Liver (tissue), 8 donors: ENCODE measurements at regions not wholly inside any gene's neighbourhood (a gene's known extent, or its start where the extent isn't known, plus 50 kb on each side); places are given as distances from the start of the nearest gene placed in this dataset.

ENCODE experiments used
- DNase-seq: peaks from one replicate; pipeline ENCODE4 v3.0.0-alpha.2; 2017; ENCODE audit warnings: low spot score
- H3K27ac ChIP-seq, 2 donors: one replicate each; pipeline ENCODE4 v1.7.0; 2013; ENCODE audit warnings: inconsistent platforms in 2 of 2, low read length in 2 of 2, control low read depth in 1 of 2, low read depth in 1 of 2, mild to moderate bottlenecking in 1 of 2
- H3K27me3 ChIP-seq, 4 donors: one replicate each; pipeline versions ENCODE4 v1.6.1 to v1.7.0; 2013; ENCODE audit warnings: low read length in 3 of 4, inconsistent platforms in 1 of 4, mild to moderate bottlenecking in 1 of 4, moderate library complexity in 1 of 4; ENCODE audit not compliant: control insufficient read depth in 4 of 4, insufficient read depth in 4 of 4
- H3K36me3 ChIP-seq, 4 donors: one replicate each; pipeline versions ENCODE4 v1.6.1 to v1.7.0; 2013; ENCODE audit warnings: low read length in 3 of 4, mild to moderate bottlenecking in 3 of 4, low read depth in 1 of 4, moderate library complexity in 1 of 4; ENCODE audit not compliant: control insufficient read depth in 4 of 4, insufficient read depth in 3 of 4
- H3K4me1 ChIP-seq, 4 donors: one replicate each; pipeline versions ENCODE4 v1.6.1 to v1.7.0; 2013; ENCODE audit warnings: low read length in 3 of 4, mild to moderate bottlenecking in 3 of 4, moderate library complexity in 1 of 4; ENCODE audit not compliant: control insufficient read depth in 4 of 4, insufficient read depth in 4 of 4
- H3K4me3 ChIP-seq, 3 donors: one replicate each; pipeline versions ENCODE4 v1.6.1 to v1.7.0; 2013; ENCODE audit warnings: low read length in 3 of 3, control low read depth in 1 of 3, low read depth in 1 of 3, mild to moderate bottlenecking in 1 of 3
- H3K9ac ChIP-seq, 2 donors: one replicate each; pipeline ENCODE4 v1.7.0; 2013; ENCODE audit warnings: low read length in 2 of 2, mild to moderate bottlenecking in 2 of 2, moderate library complexity in 2 of 2, control low read depth in 1 of 2, low read depth in 1 of 2
- H3K9me3 ChIP-seq, 4 donors: one replicate each; pipeline versions ENCODE4 v1.6.1 to v1.7.0; 2013; ENCODE audit warnings: low read length in 3 of 4; ENCODE audit not compliant: control insufficient read depth in 4 of 4
- EGR1 ChIP-seq, 2 donors: IDR thresholded peaks; 2 replicates each; pipeline ENCODE4 v1.6.1; 2016 to 2018; ENCODE audit warnings: antibody characterized with exemption in 2 of 2, low read depth in 2 of 2
- FOXA1 ChIP-seq: IDR thresholded peaks from 2 replicates; pipeline ENCODE4 v1.6.1; 2016; ENCODE audit warnings: antibody characterized with exemption
- GABPA ChIP-seq, 2 donors: IDR thresholded peaks in 1 of 2; conservative IDR thresholded peaks in 1 of 2; 2 replicates each; pipeline ENCODE4 v1.6.1; 2016; ENCODE audit warnings: antibody characterized with exemption in 2 of 2, mild to moderate bottlenecking in 1 of 2, moderate library complexity in 1 of 2
- RAD21 ChIP-seq, 2 donors: IDR thresholded peaks; 2 replicates each; pipeline ENCODE4 v1.6.1; 2016; ENCODE audit warnings: antibody characterized with exemption in 2 of 2, mild to moderate bottlenecking in 2 of 2
- RXRA ChIP-seq, 2 donors: IDR thresholded peaks; 2 replicates each; pipeline ENCODE4 v1.6.1; 2017 to 2018; ENCODE audit warnings: antibody characterized with exemption in 2 of 2, mild to moderate bottlenecking in 1 of 2
- SP1 ChIP-seq: IDR thresholded peaks from 2 replicates; pipeline ENCODE4 v1.6.1; 2018; ENCODE audit warnings: antibody characterized with exemption, mild to moderate bottlenecking
- WGBS: extraction: QIAGEN DNeasy Blood & Tissue Kit; methylation state at CpG from one replicate; pipeline ENCODE4 v1.1.7; 2013; 5-methylcytosine and 5-hydroxymethylcytosine counted together
- TF ChIP-seq, protein P1 (sequence below): fragments of 150-350 bp; IDR thresholded peaks from 2 replicates; pipeline ENCODE4 v1.5.1; 2017; ENCODE audit warnings: improper control_type of control experiment, low read depth, low read length; ENCODE audit not compliant: missing input control
- TF ChIP-seq, protein P2 (sequence below): IDR thresholded peaks from 2 replicates; pipeline ENCODE4 v1.6.1; 2016; ENCODE audit warnings: antibody characterized with exemption
- TF ChIP-seq, protein P3 (sequence below): IDR thresholded peaks from 2 replicates; pipeline ENCODE4 v1.6.1; 2016; ENCODE audit warnings: antibody characterized with exemption, mild to moderate bottlenecking
- TF ChIP-seq, protein P4 (sequence below): IDR thresholded peaks from 2 replicates; pipeline ENCODE4 v1.6.1; 2016; ENCODE audit warnings: antibody characterized with exemption
- donor health status: healthy.
- donor health status: healthy.
- donor health status: healthy.
- donor health status: healthy.
- donor health status: healthy.

DNA sequence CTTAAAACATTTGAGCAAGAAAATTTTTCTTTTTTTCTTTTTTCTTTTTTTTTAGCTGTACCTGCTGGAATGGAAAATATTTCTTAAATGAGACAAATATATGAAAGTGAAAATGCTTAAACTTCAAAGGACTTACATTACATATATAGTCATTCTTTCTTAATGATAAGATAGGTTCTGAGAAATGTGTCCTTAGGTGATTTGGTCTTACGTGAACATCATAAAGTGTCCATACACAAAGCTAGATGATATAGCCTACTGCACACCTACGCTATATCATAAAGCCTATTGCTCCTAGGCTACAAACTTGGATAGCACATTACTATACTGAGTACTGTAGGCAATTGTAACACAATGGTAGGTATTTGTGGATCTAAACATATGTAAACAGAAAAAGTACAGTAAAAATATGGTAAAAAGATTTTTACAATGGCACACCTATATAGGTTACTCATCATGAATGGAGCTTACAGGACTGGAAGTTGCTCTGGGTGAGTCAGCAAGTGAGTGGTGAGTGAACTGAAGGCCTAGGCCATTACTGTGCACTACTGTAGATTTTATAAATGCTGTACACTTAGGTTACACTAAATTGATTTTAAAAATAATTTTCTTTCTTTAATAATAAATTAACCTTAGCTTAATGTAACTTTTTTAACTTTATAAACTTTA is 54.6 kb downstream of the RPP21 start:
- no peak overlapping the region for H3K9ac ChIP-seq
- TF ChIP-seq, protein P1, sequence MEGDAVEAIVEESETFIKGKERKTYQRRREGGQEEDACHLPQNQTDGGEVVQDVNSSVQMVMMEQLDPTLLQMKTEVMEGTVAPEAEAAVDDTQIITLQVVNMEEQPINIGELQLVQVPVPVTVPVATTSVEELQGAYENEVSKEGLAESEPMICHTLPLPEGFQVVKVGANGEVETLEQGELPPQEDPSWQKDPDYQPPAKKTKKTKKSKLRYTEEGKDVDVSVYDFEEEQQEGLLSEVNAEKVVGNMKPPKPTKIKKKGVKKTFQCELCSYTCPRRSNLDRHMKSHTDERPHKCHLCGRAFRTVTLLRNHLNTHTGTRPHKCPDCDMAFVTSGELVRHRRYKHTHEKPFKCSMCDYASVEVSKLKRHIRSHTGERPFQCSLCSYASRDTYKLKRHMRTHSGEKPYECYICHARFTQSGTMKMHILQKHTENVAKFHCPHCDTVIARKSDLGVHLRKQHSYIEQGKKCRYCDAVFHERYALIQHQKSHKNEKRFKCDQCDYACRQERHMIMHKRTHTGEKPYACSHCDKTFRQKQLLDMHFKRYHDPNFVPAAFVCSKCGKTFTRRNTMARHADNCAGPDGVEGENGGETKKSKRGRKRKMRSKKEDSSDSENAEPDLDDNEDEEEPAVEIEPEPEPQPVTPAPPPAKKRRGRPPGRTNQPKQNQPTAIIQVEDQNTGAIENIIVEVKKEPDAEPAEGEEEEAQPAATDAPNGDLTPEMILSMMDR, result no peak
- TF ChIP-seq, protein P2, sequence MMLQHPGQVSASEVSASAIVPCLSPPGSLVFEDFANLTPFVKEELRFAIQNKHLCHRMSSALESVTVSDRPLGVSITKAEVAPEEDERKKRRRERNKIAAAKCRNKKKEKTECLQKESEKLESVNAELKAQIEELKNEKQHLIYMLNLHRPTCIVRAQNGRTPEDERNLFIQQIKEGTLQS, result no peak
- no peak for TF ChIP-seq RXRA (IDR thresholded peaks at IDR 0.05)
- TF ChIP-seq, protein P3, sequence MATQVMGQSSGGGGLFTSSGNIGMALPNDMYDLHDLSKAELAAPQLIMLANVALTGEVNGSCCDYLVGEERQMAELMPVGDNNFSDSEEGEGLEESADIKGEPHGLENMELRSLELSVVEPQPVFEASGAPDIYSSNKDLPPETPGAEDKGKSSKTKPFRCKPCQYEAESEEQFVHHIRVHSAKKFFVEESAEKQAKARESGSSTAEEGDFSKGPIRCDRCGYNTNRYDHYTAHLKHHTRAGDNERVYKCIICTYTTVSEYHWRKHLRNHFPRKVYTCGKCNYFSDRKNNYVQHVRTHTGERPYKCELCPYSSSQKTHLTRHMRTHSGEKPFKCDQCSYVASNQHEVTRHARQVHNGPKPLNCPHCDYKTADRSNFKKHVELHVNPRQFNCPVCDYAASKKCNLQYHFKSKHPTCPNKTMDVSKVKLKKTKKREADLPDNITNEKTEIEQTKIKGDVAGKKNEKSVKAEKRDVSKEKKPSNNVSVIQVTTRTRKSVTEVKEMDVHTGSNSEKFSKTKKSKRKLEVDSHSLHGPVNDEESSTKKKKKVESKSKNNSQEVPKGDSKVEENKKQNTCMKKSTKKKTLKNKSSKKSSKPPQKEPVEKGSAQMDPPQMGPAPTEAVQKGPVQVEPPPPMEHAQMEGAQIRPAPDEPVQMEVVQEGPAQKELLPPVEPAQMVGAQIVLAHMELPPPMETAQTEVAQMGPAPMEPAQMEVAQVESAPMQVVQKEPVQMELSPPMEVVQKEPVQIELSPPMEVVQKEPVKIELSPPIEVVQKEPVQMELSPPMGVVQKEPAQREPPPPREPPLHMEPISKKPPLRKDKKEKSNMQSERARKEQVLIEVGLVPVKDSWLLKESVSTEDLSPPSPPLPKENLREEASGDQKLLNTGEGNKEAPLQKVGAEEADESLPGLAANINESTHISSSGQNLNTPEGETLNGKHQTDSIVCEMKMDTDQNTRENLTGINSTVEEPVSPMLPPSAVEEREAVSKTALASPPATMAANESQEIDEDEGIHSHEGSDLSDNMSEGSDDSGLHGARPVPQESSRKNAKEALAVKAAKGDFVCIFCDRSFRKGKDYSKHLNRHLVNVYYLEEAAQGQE, result no peak
- TF ChIP-seq, protein P4, sequence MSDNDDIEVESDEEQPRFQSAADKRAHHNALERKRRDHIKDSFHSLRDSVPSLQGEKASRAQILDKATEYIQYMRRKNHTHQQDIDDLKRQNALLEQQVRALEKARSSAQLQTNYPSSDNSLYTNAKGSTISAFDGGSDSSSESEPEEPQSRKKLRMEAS, result no peak
- no peak for TF ChIP-seq GABPA (IDR thresholded peaks at IDR 0.05 in 1 of 2, conservative IDR thresholded peaks at IDR 0.05 in 1 of 2)
- TF ChIP-seq SP1, result no peak
- TF ChIP-seq FOXA1, result no peak
- no peak for TF ChIP-seq EGR1 (IDR thresholded peaks at IDR 0.05; ENCODE audit: low read depth in 2 of 2)
- no peak overlapping the region for H3K4me3 ChIP-seq
- peaks cover 0 to 4% (median 0%) of the 10 kb centered on the region in 4 donors for H3K4me1 ChIP-seq
- no peak overlapping the region for H3K27ac ChIP-seq
- no peaks in the 10 kb centered on the region for H3K36me3 ChIP-seq
- H3K27me3 ChIP-seq, result peaks cover 0 to 5% (median 2%) of the 10 kb centered on the region in 4 donors
- H3K9me3 ChIP-seq, result no peaks in the 10 kb centered on the region
- WGBS, result 91% methylated on average over 2 of the region's 2 CpGs
- no peak for DNase-seq

DNA sequence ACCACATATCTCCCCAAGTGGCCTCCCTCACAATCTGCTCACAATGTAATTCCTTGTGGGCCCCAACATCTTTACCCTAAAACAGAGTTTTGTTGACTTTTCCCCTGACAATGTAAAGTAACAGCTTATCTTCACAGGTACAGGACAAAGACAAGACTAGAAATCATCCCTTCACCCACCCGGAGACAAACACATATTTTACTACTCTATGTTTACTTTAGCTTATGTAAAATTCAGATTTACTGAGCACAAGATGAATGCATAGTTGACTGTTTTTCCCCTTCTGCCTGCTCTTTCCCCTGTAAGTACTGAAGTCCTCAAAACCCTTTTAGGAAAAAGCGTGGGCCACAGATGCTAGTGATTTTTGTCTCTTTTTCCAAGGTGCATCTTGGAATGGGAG is 61.0 kb downstream of the RPP21 start:
- DNase-seq, result no peak
- no peak overlapping the region for H3K9ac ChIP-seq
- H3K9me3 ChIP-seq, result peaks cover 0 to 8% (median 0%) of the 10 kb centered on the region in 4 donors
- H3K27me3 ChIP-seq, result peaks cover 0 to 12% (median 0%) of the 10 kb centered on the region in 4 donors
- no peaks in the 10 kb centered on the region for H3K36me3 ChIP-seq
- 60% methylated on average over 2 of the region's 2 CpGs for WGBS
- H3K27ac ChIP-seq, result no peak overlapping the region
- TF ChIP-seq EGR1 (IDR thresholded peaks at IDR 0.05; ENCODE audit: low read depth in 2 of 2), result no peak
- TF ChIP-seq, protein P2, result no peak
- TF ChIP-seq SP1, result no peak
- TF ChIP-seq RAD21 (IDR thresholded peaks at IDR 0.05), result no peak
- H3K4me1 ChIP-seq, result no peaks in the 10 kb centered on the region
- H3K4me3 ChIP-seq, result no peak overlapping the region
